OCI-LY7 (cell line): ENCODE measurements at regions not wholly inside any gene's neighbourhood (a gene's known extent, or its start where the extent isn't known, plus 50 kb on each side); places are given as distances from the start of the nearest gene placed in this dataset.

ENCODE experiments used
- BruUV-seq: library from RNA; stranded (reverse); fragments of 400-500 nt; replicated peaks from 2 replicates; lab custom pipeline; 2021; lab: Mats Ljungman, UMichigan
- CTCF ChIA-PET: fragments of 300-600 bp; sonication (Branson Sonifier 250); formaldehyde crosslinking; loops from one replicate; lab custom pipeline; 2022; ENCODE audit warnings: antibody characterized with exemption; ENCODE audit not compliant: unreplicated experiment; lab: Charles Lee
- POLR2A ChIA-PET: fragments of 300-600 bp; sonication (Branson Sonifier 250); formaldehyde crosslinking; loops from one replicate; lab custom pipeline; 2022; ENCODE audit warnings: antibody characterized with exemption; lab: Charles Lee
- DNase-seq: peaks from one replicate; pipeline ENCODE4 v3.0.0-alpha.2; 2015; ENCODE audit warnings: low spot score
- H2AFZ ChIP-seq: fragments of 200-600 bp; sonication (generic), shearing (Covaris generic); 2 replicates; pipeline ENCODE4 v1.6.1; 2014; ENCODE audit warnings: mild to moderate bottlenecking, antibody characterized with exemption, low read length, moderate library complexity
- H3K27ac ChIP-seq: fragments of 200-600 bp; sonication (generic); 2 replicates; pipeline ENCODE4 v1.5.1; 2014; ENCODE audit warnings: mixed run types, low read depth, mild to moderate bottlenecking, moderate library complexity, low read length, inconsistent platforms; ENCODE audit not compliant: poor library complexity, severe bottlenecking
- H3K36me3 ChIP-seq: fragments of 200-600 bp; sonication (generic); 2 replicates; pipeline ENCODE4 v1.6.1; 2014; ENCODE audit warnings: mild to moderate bottlenecking, antibody characterized with exemption, low read length, moderate library complexity, mixed read lengths; ENCODE audit not compliant: insufficient read depth
- H3K4me1 ChIP-seq: fragments of 200-600 bp; sonication (generic); 2 replicates; pipeline ENCODE4 v1.5.1; 2014; ENCODE audit warnings: mild to moderate bottlenecking, low read length; ENCODE audit not compliant: insufficient read depth, poor library complexity, severe bottlenecking
- H3K4me2 ChIP-seq: fragments of 200-600 bp; sonication (generic); 2 replicates; pipeline ENCODE4 v1.6.1; 2014; ENCODE audit warnings: mild to moderate bottlenecking, low read length
- H3K4me3 ChIP-seq: fragments of 200-600 bp; sonication (generic); 2 replicates; pipeline ENCODE4 v1.5.1; 2014; ENCODE audit warnings: mild to moderate bottlenecking, low read depth, low read length; ENCODE audit not compliant: poor library complexity, severe bottlenecking
- H3K79me2 ChIP-seq: fragments of 200-600 bp; sonication (generic); 2 replicates; pipeline ENCODE4 v1.6.1; 2016; ENCODE audit warnings: low read depth, mild to moderate bottlenecking, low read length, moderate library complexity, mixed read lengths; ENCODE audit not compliant: insufficient read depth
- H3K9me2 ChIP-seq: fragments of 200-600 bp; sonication (generic); 2 replicates; pipeline ENCODE4 v1.6.1; 2016; ENCODE audit warnings: mild to moderate bottlenecking, low read length, mixed read lengths; ENCODE audit not compliant: insufficient read depth
- H3K9me3 ChIP-seq: fragments of 200-600 bp; sonication (generic); 2 replicates; pipeline ENCODE4 v1.6.1; 2014; ENCODE audit warnings: mild to moderate bottlenecking, mixed run types, low read length, mixed read lengths
- H4K20me1 ChIP-seq: fragments of 200-600 bp; sonication (generic); 2 replicates; pipeline ENCODE4 v1.6.1; 2014; ENCODE audit warnings: mild to moderate bottlenecking, antibody characterized with exemption, low read length, moderate library complexity, mixed read lengths; ENCODE audit not compliant: insufficient read depth
- CTCF ChIP-seq: fragments of 200-600 bp; sonication (generic); conservative IDR thresholded peaks from 2 replicates; pipeline ENCODE4 v1.5.1; 2014; ENCODE audit warnings: mild to moderate bottlenecking, antibody characterized with exemption, low read length, moderate library complexity, mixed read lengths
- EZH2phosphoT487 ChIP-seq: fragments of 200-600 bp; sonication (generic); IDR thresholded peaks from 2 replicates; pipeline ENCODE4 v1.6.1; 2018; ENCODE audit warnings: low read depth, borderline replicate concordance, mild to moderate bottlenecking, mixed run types, antibody characterized with exemption, low read length, moderate library complexity, mixed read lengths
- intact Hi-C: fragments of 100-400 bp; cut with micrococcal nuclease; formaldehyde crosslinking; loops from one replicate; pipeline ENCODE4 v1.10.0; 2022; ENCODE audit not compliant: unreplicated experiment

GRCh38 chr4:136908122-136908521 lies 624.2 kb downstream of the PCDH18 start:
- Histone ChIP-seq H4K20me1 (no peaks in the 10 kb centered on the region), H3K4me2 (no peak overlapping the region), H3K4me3 (no peak overlapping the region), H3K79me2 (no peaks in the 10 kb centered on the region), H3K9me3 (no peaks in the 10 kb centered on the region), H3K9me2 (no peaks in the 10 kb centered on the region), H3K4me1 (no peaks in the 10 kb centered on the region), H2AFZ (no peak overlapping the region), H3K27ac (no peak overlapping the region), H3K36me3 (no peaks in the 10 kb centered on the region)
- CTCF ChIA-PET = no interaction called here
- DNase-seq = no peak
- TF ChIP-seq CTCF = no peak
- TF ChIP-seq EZH2phosphoT487 = no peak
- intact Hi-C loops = no loop called here
- no TSS peak for BruUV-seq
- POLR2A ChIA-PET = no interaction called here

- H3K79me2 ChIP-seq = no peaks in the 10 kb centered on the region
- no peak overlapping the region for H3K27ac ChIP-seq
- no peaks in the 10 kb centered on the region for H3K4me1 ChIP-seq
- H3K36me3 ChIP-seq = no peaks in the 10 kb centered on the region
- ChIA-PET POLR2A (no interaction called here), CTCF (no interaction called here)
- intact Hi-C loops = no loop called here
- no peak for DNase-seq
- no peak overlapping the region for H3K4me2 ChIP-seq
- no peaks in the 10 kb centered on the region for H3K9me3 ChIP-seq
- H4K20me1 ChIP-seq = no peaks in the 10 kb centered on the region
- BruUV-seq = no TSS peak
- TF ChIP-seq CTCF (no peak), EZH2phosphoT487 (no peak)
- no peaks in the 10 kb centered on the region for H3K9me2 ChIP-seq
- no peak overlapping the region for H3K4me3 ChIP-seq
- H2AFZ ChIP-seq = no peak overlapping the region
Measured at GRCh38 chr4:136900696-136901095, 631.6 kb downstream of the PCDH18 start.

- H3K27ac ChIP-seq = no peak overlapping the region
- CTCF ChIA-PET = no interaction called here
- H4K20me1 ChIP-seq = no peaks in the 10 kb centered on the region
- H3K79me2 ChIP-seq = no peaks in the 10 kb centered on the region
- no peaks in the 10 kb centered on the region for H3K36me3 ChIP-seq
- POLR2A ChIA-PET = interaction anchor here (0.6 kb wide), 1 partner anchor 597 kb away, joined by 3 read pairs; no protein-coding TSS in a partner anchor
- no peak overlapping the region for H3K4me2 ChIP-seq
- no peak overlapping the region for H2AFZ ChIP-seq
- TF ChIP-seq EZH2phosphoT487 = no peak
- no peak for TF ChIP-seq CTCF
- intact Hi-C loops = no loop called here
- H3K9me2 ChIP-seq = no peaks in the 10 kb centered on the region
- no peaks in the 10 kb centered on the region for H3K9me3 ChIP-seq
- DNase-seq = no peak
- no peaks in the 10 kb centered on the region for H3K4me1 ChIP-seq
- H3K4me3 ChIP-seq = no peak overlapping the region
- no TSS peak for BruUV-seq
Measured at GRCh38 chr4:136898590-136899248, 633.6 kb downstream of the PCDH18 start.
